GM12878 (cell line): ENCODE measurements at regions not wholly inside any gene's neighbourhood (a gene's known extent, or its start where the extent isn't known, plus 50 kb on each side); places are given as distances from the start of the nearest gene placed in this dataset.

Source experiments
- ATAC-seq: fragments of 200-7000 bp; cut with Tn5 transposase; 3 replicates; pipeline ENCODE4 v1.9.1; 2020; ENCODE audit warnings: mild to moderate bottlenecking, moderate library complexity
- BruUV-seq: library from RNA; stranded (reverse); fragments of 400-500 nt; replicated peaks from 2 replicates; lab custom pipeline; 2021; lab: Mats Ljungman, UMichigan
- CTCF ChIA-PET: fragments of 300-600 bp; sonication (Branson Sonifier 250); formaldehyde crosslinking; extraction: SDS; loops from one replicate; lab custom pipeline; 2021; ENCODE audit warnings: inconsistent platforms; lab: Yijun Ruan, JAX
- POLR2A ChIA-PET: fragments of 350-600 bp; formaldehyde crosslinking; extraction: SDS; loops from one replicate; lab custom pipeline; 2021; ENCODE audit warnings: inconsistent platforms; lab: Charles Lee
- RAD21 ChIA-PET: fragments of 300-600 bp; sonication (Branson Sonifier 250); formaldehyde crosslinking; loops from one replicate; lab custom pipeline; 2023; ENCODE audit warnings: antibody characterized with exemption; ENCODE audit not compliant: unreplicated experiment; lab: Charles Lee
- SMC1A ChIA-PET: fragments of 300-600 bp; sonication (Branson Sonifier 250); formaldehyde crosslinking; loops from one replicate; lab custom pipeline; 2023; ENCODE audit not compliant: unreplicated experiment, uncharacterized antibody; lab: Charles Lee
- DNase-seq: peaks from one replicate; pipeline ENCODE4 v3.0.0-alpha.2; 2011; ENCODE audit warnings: low read depth, low spot score
- FAIRE-seq: peaks from 3 replicates; lab custom pipeline; 2011; peaks lifted over from hg19 to GRCh38; lab: Jason Lieb, UNC
- H2AFZ ChIP-seq: 2 replicates; pipeline ENCODE4 v1.6.0; 2011; ENCODE audit warnings: low read depth, low read length, control low read depth; ENCODE audit not compliant: control insufficient read depth
- H3K27ac ChIP-seq: 2 replicates; pipeline ENCODE4 v1.5.1; 2011; ENCODE audit warnings: control low read depth; ENCODE audit not compliant: control insufficient read depth, insufficient read depth
- H3K27me3 ChIP-seq, 2 experiments: replicated peaks in 1 of 2; 2 replicates each; pipeline versions ENCODE4 v1.6.0 to v1.6.1; 2011; ENCODE audit warnings: low read length in 1 of 2; ENCODE audit not compliant: control insufficient read depth in 2 of 2, insufficient read depth in 2 of 2
- H3K36me3 ChIP-seq, 2 experiments: 2 replicates each; pipeline ENCODE4 v1.5.1; 2011; ENCODE audit warnings: low read length in 1 of 2; ENCODE audit not compliant: control insufficient read depth in 2 of 2, insufficient read depth in 2 of 2
- H3K4me1 ChIP-seq: 2 replicates; pipeline ENCODE4 v1.6.1; 2011; ENCODE audit warnings: mild to moderate bottlenecking, low read length, moderate library complexity, mixed read lengths; ENCODE audit not compliant: control insufficient read depth, insufficient read depth
- H3K4me2 ChIP-seq: 2 replicates; pipeline ENCODE4 v1.6.0; 2011; ENCODE audit warnings: control low read depth; ENCODE audit not compliant: control insufficient read depth, insufficient read depth
- H3K4me3 ChIP-seq: fragments of 200-600 bp; sonication (generic); 2 replicates; pipeline ENCODE4 v1.5.1; 2016
- H3K79me2 ChIP-seq: 2 replicates; pipeline ENCODE4 v1.6.0; 2011; ENCODE audit warnings: low read length; ENCODE audit not compliant: control insufficient read depth, insufficient read depth
- H3K9ac ChIP-seq: 2 replicates; pipeline ENCODE4 v1.8.0; 2011; ENCODE audit warnings: low read length, control low read depth, mixed read lengths; ENCODE audit not compliant: control insufficient read depth, insufficient read depth
- H3K9me3 ChIP-seq: replicated peaks from 3 replicates; pipeline ENCODE4 v1.5.1; 2011; ENCODE audit warnings: mild to moderate bottlenecking, low read length; ENCODE audit not compliant: control insufficient read depth, insufficient read depth
- H4K20me1 ChIP-seq: 2 replicates; pipeline ENCODE4 v1.6.0; 2011; ENCODE audit not compliant: control insufficient read depth, insufficient read depth
- BHLHE40 ChIP-seq, 2 experiments: fragments of 450-650 bp in 1 of 2; IDR thresholded peaks; 2 replicates each; pipeline ENCODE4 v1.6.1; 2011 to 2017; ENCODE audit warnings: low read depth in 2 of 2, borderline replicate concordance in 1 of 2, improper control_type of control experiment in 1 of 2, low read length in 1 of 2, mild to moderate bottlenecking in 1 of 2
- CBFB ChIP-seq: IDR thresholded peaks from 2 replicates; pipeline ENCODE4 v1.6.1; 2016; ENCODE audit warnings: antibody characterized with exemption, low read depth
- CREB1 ChIP-seq: IDR thresholded peaks from 2 replicates; pipeline ENCODE4 v1.6.1; 2012; ENCODE audit warnings: low read depth, mild to moderate bottlenecking, inconsistent platforms
- ESRRA ChIP-seq: IDR thresholded peaks from 2 replicates; pipeline ENCODE4 v1.6.1; 2012; ENCODE audit warnings: mild to moderate bottlenecking, low read length, improper control_type of control experiment
- GATAD2B ChIP-seq: fragments of 450-650 bp; conservative IDR thresholded peaks from 2 replicates; pipeline ENCODE4 v1.6.1; 2017; ENCODE audit warnings: low read depth, mild to moderate bottlenecking, moderate library complexity
- IKZF1 ChIP-seq: fragments of 450-650 bp; conservative IDR thresholded peaks from 2 replicates; pipeline ENCODE4 v1.6.1; 2017; ENCODE audit warnings: antibody characterized with exemption, mild to moderate bottlenecking
- JUNB ChIP-seq: IDR thresholded peaks from 2 replicates; pipeline ENCODE4 v1.6.1; 2016; ENCODE audit warnings: antibody characterized with exemption, mild to moderate bottlenecking
- KDM1A ChIP-seq: fragments of 200-600 bp; sonication (generic); IDR thresholded peaks from 2 replicates; pipeline ENCODE4 v1.6.1; 2016; ENCODE audit warnings: borderline replicate concordance
- MEF2B ChIP-seq: fragments of 450-650 bp; IDR thresholded peaks from 2 replicates; pipeline ENCODE4 v1.6.1; 2018; ENCODE audit warnings: mild to moderate bottlenecking, moderate library complexity; ENCODE audit not compliant: partially characterized antibody, poor library complexity, severe bottlenecking
- MYC ChIP-seq: IDR thresholded peaks from 2 replicates; pipeline ENCODE4 v1.6.1; 2011; ENCODE audit warnings: mild to moderate bottlenecking, low read length, moderate library complexity, inconsistent platforms; ENCODE audit not compliant: insufficient read depth, insufficient replicate concordance, insufficient read length, severe bottlenecking
- NFXL1 ChIP-seq: fragments of 450-650 bp; IDR thresholded peaks from 2 replicates; pipeline ENCODE4 v1.6.1; 2017; ENCODE audit warnings: antibody characterized with exemption, mild to moderate bottlenecking, borderline replicate concordance
- PAX5 ChIP-seq: IDR thresholded peaks from 2 replicates; pipeline ENCODE4 v1.6.1; 2011; ENCODE audit warnings: low read depth, low read length, borderline replicate concordance
- RB1 ChIP-seq: fragments of 450-650 bp; formaldehyde crosslinking; IDR thresholded peaks from 2 replicates; pipeline ENCODE4 v1.6.1; 2017; ENCODE audit warnings: mild to moderate bottlenecking, borderline replicate concordance
- RUNX3 ChIP-seq: IDR thresholded peaks from 2 replicates; pipeline ENCODE4 v1.6.1; 2012; ENCODE audit warnings: low read length, inconsistent platforms
- SRF ChIP-seq, 2 experiments: IDR thresholded peaks; 2 replicates each; pipeline ENCODE4 v1.6.1; 2011; ENCODE audit warnings: low read depth in 2 of 2, low read length in 2 of 2, mild to moderate bottlenecking in 1 of 2, moderate library complexity in 1 of 2
- SUZ12 ChIP-seq: fragments of 200-600 bp; sonication (generic); IDR thresholded peaks from one replicate; pipeline ENCODE4 v1.6.1; 2018; ENCODE audit warnings: antibody characterized with exemption, mild to moderate bottlenecking; ENCODE audit not compliant: unreplicated experiment
- TCF7 ChIP-seq: IDR thresholded peaks from 2 replicates; pipeline ENCODE4 v1.6.1; 2014; ENCODE audit warnings: antibody characterized with exemption, borderline replicate concordance
- WGBS: methylation state at CpG from one replicate; pipeline ENCODE4 v1.1.6; 2016; ENCODE audit warnings: low lambda C conversion rate; ENCODE audit not compliant: insufficient replicate concordance, insufficient coverage; ENCODE audit errors: missing lambda C conversion rate; 5-methylcytosine and 5-hydroxymethylcytosine counted together
- in situ Hi-C: fragments of 300-500 bp; cut with MboI; formaldehyde crosslinking; loops from 9 replicates; pipeline ENCODE4 v1.14.3; 2018; ENCODE audit warnings: mixed read lengths
- intact Hi-C: fragments of 100-400 bp; cut with micrococcal nuclease; formaldehyde crosslinking; loops from one replicate; pipeline ENCODE4 v1.14.2; 2022; ENCODE audit not compliant: unreplicated experiment

- TF ChIP-seq MEF2B (no peak), ESRRA (no peak), RB1 (no peak), CREB1 (no peak), TCF7 (no peak), MYC (no peak), GATAD2B (no peak), SUZ12 (no peak)
These were observed 283.5 kb upstream of the NFE2L3 start (continued) for GRCh38 chr7:25868509-25868908.

GRCh38 chr7:25870574-25870973, 281.4 kb upstream of the NFE2L3 start:
- H3K36me3 ChIP-seq, result no peaks in the 10 kb centered on the region
- no peak overlapping the region for H2AFZ ChIP-seq
- no peak for TF ChIP-seq JUNB
- TF ChIP-seq RUNX3, result no peak
- TF ChIP-seq SRF (IDR thresholded peaks at IDR 0.05; ENCODE audit: low read depth in 2 of 2, low read length in 2 of 2), result no peak
- no peak for TF ChIP-seq IKZF1
- TF ChIP-seq KDM1A, result no peak
- TF ChIP-seq BHLHE40 (IDR thresholded peaks at IDR 0.05; ENCODE audit: borderline replicate concordance in 1 of 2, low read depth in 2 of 2, low read length in 1 of 2), result no peak
- TF ChIP-seq PAX5, result no peak
- TF ChIP-seq CBFB, result no peak
- TF ChIP-seq NFXL1, result no peak
- no peak overlapping the region for H3K4me2 ChIP-seq
- no peak for DNase-seq
- H3K27me3 ChIP-seq, result peaks cover 0 to 9% of the 10 kb centered on the region in 2 experiments
- ChIA-PET POLR2A (no interaction called here), SMC1A (no interaction called here), CTCF (interaction anchor here (0.8 kb wide), 1 partner anchor 20 kb away, joined by 3 read pairs; no protein-coding TSS in a partner anchor), RAD21 (no interaction called here)
- intact Hi-C loops (no loop called here), in situ Hi-C loops (no loop called here)
- no peak for ATAC-seq
- FAIRE-seq, result no peak
- no TSS peak for BruUV-seq
- no peaks in the 10 kb centered on the region for H3K4me1 ChIP-seq
- no peaks in the 10 kb centered on the region for H4K20me1 ChIP-seq
- no peaks in the 10 kb centered on the region; the same call in 2 of the 3 replicates for H3K9me3 ChIP-seq
- no peak overlapping the region for H3K4me3 ChIP-seq
- whole genome bisulfite sequencing, result 60% methylated on average over 3 of the region's 3 CpGs
- H3K27ac ChIP-seq, result no peak overlapping the region
- H3K9ac ChIP-seq, result no peak overlapping the region
- H3K79me2 ChIP-seq, result no peaks in the 10 kb centered on the region
